Endothelial cell of umbilical vein (primary cell): ENCODE measurements at regions not wholly inside any gene's neighbourhood (a gene's known extent, or its start where the extent isn't known, plus 50 kb on each side); places are given as distances from the start of the nearest gene placed in this dataset.
"Not testable (repeated sequence)": the region's sequence is repeated elsewhere in the genome, so short reads cannot be mapped to it uniquely, and the experiment has no call there.

Source experiments
- BruUV-seq: library from RNA; stranded (reverse); fragments of 400-500 nt; replicated peaks from 2 replicates; lab custom pipeline; 2021; lab: Mats Ljungman, UMichigan
- CTCF ChIA-PET: fragments of 300-600, 350-600 bp; sonication (Branson Sonifier 250); formaldehyde crosslinking; loops from one replicate; lab custom pipeline; 2021; ENCODE audit warnings: antibody characterized with exemption, inconsistent platforms; lab: Charles Lee
- POLR2A ChIA-PET: fragments of 300-600, 350-600 bp; sonication (Branson Sonifier 250); formaldehyde crosslinking; loops from one replicate; lab custom pipeline; 2021; ENCODE audit warnings: antibody characterized with exemption, inconsistent platforms; lab: Charles Lee
- DNase-seq: peaks from one replicate; pipeline ENCODE4 v3.0.0-alpha.2; 2011; ENCODE audit warnings: low read depth, low spot score
- FAIRE-seq: peaks from 2 replicates; lab custom pipeline; 2011; peaks lifted over from hg19 to GRCh38; lab: Jason Lieb, UNC
- H2AFZ ChIP-seq: 2 replicates; pipeline ENCODE4 v1.6.0; 2012; ENCODE audit warnings: low read depth, low read length, control low read depth, inconsistent platforms
- H3K27ac ChIP-seq: 2 replicates; pipeline ENCODE4 v1.5.1; 2011; ENCODE audit warnings: low read depth, mild to moderate bottlenecking, control low read depth, low read length, moderate library complexity; ENCODE audit not compliant: insufficient read depth
- H3K27me3 ChIP-seq, 2 experiments: 2 replicates each; pipeline versions ENCODE4 v1.6.0 to v1.6.1; 2011; ENCODE audit warnings: low read length in 2 of 2, mixed read lengths in 1 of 2; ENCODE audit not compliant: control insufficient read depth in 2 of 2, insufficient read depth in 2 of 2
- H3K36me3 ChIP-seq, 2 experiments: 2 replicates in 1 of 2; 3 replicates in 1 of 2; pipeline ENCODE4 v1.5.1; 2011; ENCODE audit warnings: low read length in 2 of 2, mild to moderate bottlenecking in 1 of 2, moderate library complexity in 1 of 2; ENCODE audit not compliant: control insufficient read depth in 2 of 2, insufficient read depth in 2 of 2; ENCODE audit errors: extremely low read depth in 1 of 2
- H3K4me1 ChIP-seq: 3 replicates; pipeline ENCODE4 v1.5.1; 2011; ENCODE audit warnings: mild to moderate bottlenecking, low read length; ENCODE audit not compliant: control insufficient read depth, insufficient read depth; ENCODE audit errors: extremely low read depth
- H3K4me2 ChIP-seq: 2 replicates; pipeline ENCODE4 v1.6.1; 2011; ENCODE audit warnings: low read length, control low read depth, mixed read lengths; ENCODE audit not compliant: insufficient read depth
- H3K4me3 ChIP-seq, 3 experiments: fragments of 200-600 bp in 1 of 3; sonication (generic), shearing (Covaris generic) in 1 of 3; replicated peaks in 1 of 3; 2 replicates each; pipeline ENCODE4 v1.5.1; 2011 to 2016; ENCODE audit warnings: control low read depth in 3 of 3, low read length in 3 of 3, mild to moderate bottlenecking in 2 of 3, inconsistent platforms in 1 of 3, low read depth in 1 of 3, moderate library complexity in 1 of 3; ENCODE audit not compliant: insufficient read depth in 1 of 3
- H3K79me2 ChIP-seq: 2 replicates; pipeline ENCODE4 v1.6.0; 2012; ENCODE audit warnings: low read length, inconsistent platforms; ENCODE audit not compliant: control insufficient read depth, insufficient read depth
- H3K9ac ChIP-seq: replicated peaks from 2 replicates; pipeline ENCODE3; 2011; ENCODE audit warnings: low read length, control low read depth; ENCODE audit not compliant: insufficient read depth; ENCODE audit errors: extremely low read depth
- H3K9me1 ChIP-seq: replicated peaks from 3 replicates; pipeline ENCODE4 v1.6.0; 2011; ENCODE audit warnings: mild to moderate bottlenecking, low read length; ENCODE audit not compliant: control insufficient read depth, insufficient read depth; ENCODE audit errors: extremely low read depth
- H3K9me3 ChIP-seq: replicated peaks from 2 replicates; pipeline ENCODE4 v1.5.1; 2012; ENCODE audit warnings: low read length, inconsistent platforms; ENCODE audit not compliant: control insufficient read depth, insufficient read depth
- H4K20me1 ChIP-seq: replicated peaks from 2 replicates; pipeline ENCODE3; 2011; ENCODE audit warnings: mild to moderate bottlenecking, low read length; ENCODE audit not compliant: control insufficient read depth, insufficient read depth; ENCODE audit errors: extremely low read depth
- EZH2 ChIP-seq: IDR thresholded peaks from 2 replicates; pipeline ENCODE4 v1.6.1; 2012; ENCODE audit warnings: borderline replicate concordance, low read depth, mild to moderate bottlenecking, moderate library complexity, low read length, inconsistent platforms; ENCODE audit not compliant: severe bottlenecking
- FOS ChIP-seq: IDR thresholded peaks from 2 replicates; pipeline ENCODE4 v1.6.1; 2011; ENCODE audit warnings: mild to moderate bottlenecking, low read length, moderate library complexity, borderline replicate concordance; ENCODE audit not compliant: insufficient read depth
- GATA2 ChIP-seq: IDR thresholded peaks from 2 replicates; pipeline ENCODE4 v1.7.0; 2011; ENCODE audit warnings: low read depth, mild to moderate bottlenecking, moderate library complexity, mixed read lengths, low read length; ENCODE audit not compliant: insufficient read length, insufficient read depth
- JUN ChIP-seq: IDR thresholded peaks from 2 replicates; pipeline ENCODE4 v1.6.1; 2011; ENCODE audit warnings: borderline replicate concordance, low read depth; ENCODE audit not compliant: insufficient read length, insufficient read depth
- MYC ChIP-seq: IDR thresholded peaks from one replicate; pipeline ENCODE4 v1.6.1; 2011; ENCODE audit warnings: mild to moderate bottlenecking, low read depth, low read length
- POLR2A ChIP-seq: IDR thresholded peaks from 2 replicates; pipeline ENCODE4 v1.6.1; 2012; ENCODE audit warnings: low read depth, mild to moderate bottlenecking, control low read depth, low read length
- POLR2AphosphoS5 ChIP-seq: IDR thresholded peaks from 2 replicates; pipeline ENCODE4 v1.6.1; 2012; ENCODE audit warnings: low read depth, mild to moderate bottlenecking, control low read depth, low read length, moderate library complexity; ENCODE audit not compliant: insufficient read depth
- dilution Hi-C: fragments of 300-500 bp; cut with MboI; formaldehyde crosslinking; loops from one replicate; pipeline ENCODE4 v1.15.0; 2019; ENCODE audit warnings: low sequenced_read_pairs; ENCODE audit not compliant: extremely low pct_ligation_motif_present
- intact Hi-C: fragments of 100-400 bp; cut with micrococcal nuclease; formaldehyde crosslinking; loops from one replicate; pipeline ENCODE4 v1.10.0; 2022
- TF ChIP-seq, protein P1 (sequence below): IDR thresholded peaks from 2 replicates; pipeline ENCODE4 v1.6.1; 2011; ENCODE audit not compliant: insufficient read depth, insufficient read length
- TF ChIP-seq, protein P2 (sequence below), 2 donors: IDR thresholded peaks; 1 replicate in 1 of 2; 2 replicates in 1 of 2; pipeline ENCODE4 v1.5.1; 2011; ENCODE audit warnings: low read length in 2 of 2, mild to moderate bottlenecking in 2 of 2, moderate library complexity in 2 of 2, control low read depth in 1 of 2, inconsistent platforms in 1 of 2, low read depth in 1 of 2; ENCODE audit not compliant: insufficient read depth in 1 of 2; ENCODE audit errors: extremely low read depth in 1 of 2

DNA sequence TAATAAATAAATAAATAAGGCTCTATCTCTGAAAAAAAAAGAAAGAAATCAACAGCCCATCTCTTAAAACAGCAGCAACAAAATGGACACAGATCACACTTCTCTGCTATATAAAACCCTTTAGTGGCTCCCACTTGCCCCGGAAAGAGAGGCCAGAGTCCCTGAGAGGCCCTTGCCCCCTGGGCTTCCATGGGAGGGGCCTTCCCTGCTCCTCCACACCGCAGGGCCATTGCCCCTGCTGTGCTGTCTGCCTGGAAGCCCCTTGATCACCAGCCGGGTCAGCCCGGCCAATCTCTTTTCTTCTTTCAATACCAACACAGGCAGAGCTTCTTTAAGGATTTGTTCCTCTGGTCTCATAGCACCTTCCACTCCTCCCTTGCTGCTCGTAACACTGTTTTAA, 171.1 kb downstream of the URI1 start:
- FAIRE-seq (no peak), DNase-seq (no peak)
- TF ChIP-seq POLR2AphosphoS5 (no peak), MYC (no peak), EZH2 (no peak), GATA2 (no peak), JUN (no peak), FOS (no peak), POLR2A (no peak)
- TF ChIP-seq, protein P1, sequence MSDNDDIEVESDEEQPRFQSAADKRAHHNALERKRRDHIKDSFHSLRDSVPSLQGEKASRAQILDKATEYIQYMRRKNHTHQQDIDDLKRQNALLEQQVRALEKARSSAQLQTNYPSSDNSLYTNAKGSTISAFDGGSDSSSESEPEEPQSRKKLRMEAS = no peak
- TF ChIP-seq, protein P2, sequence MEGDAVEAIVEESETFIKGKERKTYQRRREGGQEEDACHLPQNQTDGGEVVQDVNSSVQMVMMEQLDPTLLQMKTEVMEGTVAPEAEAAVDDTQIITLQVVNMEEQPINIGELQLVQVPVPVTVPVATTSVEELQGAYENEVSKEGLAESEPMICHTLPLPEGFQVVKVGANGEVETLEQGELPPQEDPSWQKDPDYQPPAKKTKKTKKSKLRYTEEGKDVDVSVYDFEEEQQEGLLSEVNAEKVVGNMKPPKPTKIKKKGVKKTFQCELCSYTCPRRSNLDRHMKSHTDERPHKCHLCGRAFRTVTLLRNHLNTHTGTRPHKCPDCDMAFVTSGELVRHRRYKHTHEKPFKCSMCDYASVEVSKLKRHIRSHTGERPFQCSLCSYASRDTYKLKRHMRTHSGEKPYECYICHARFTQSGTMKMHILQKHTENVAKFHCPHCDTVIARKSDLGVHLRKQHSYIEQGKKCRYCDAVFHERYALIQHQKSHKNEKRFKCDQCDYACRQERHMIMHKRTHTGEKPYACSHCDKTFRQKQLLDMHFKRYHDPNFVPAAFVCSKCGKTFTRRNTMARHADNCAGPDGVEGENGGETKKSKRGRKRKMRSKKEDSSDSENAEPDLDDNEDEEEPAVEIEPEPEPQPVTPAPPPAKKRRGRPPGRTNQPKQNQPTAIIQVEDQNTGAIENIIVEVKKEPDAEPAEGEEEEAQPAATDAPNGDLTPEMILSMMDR (IDR thresholded peaks at IDR 0.05; ENCODE audit: extremely low read depth in 1 of 2, insufficient read depth in 1 of 2, low read depth in 1 of 2, low read length in 2 of 2) = no peak
- intact Hi-C loops (no loop called here), dilution Hi-C loops (no loop called here)
- H2AFZ ChIP-seq = no peak overlapping the region
- BruUV-seq = no TSS peak
- no peaks in the 10 kb centered on the region for H3K27me3 ChIP-seq
- H3K9me1 ChIP-seq = no peaks in the 10 kb centered on the region
- H4K20me1 ChIP-seq = no peaks in the 10 kb centered on the region
- H3K4me1 ChIP-seq = no peaks in the 10 kb centered on the region
- H3K79me2 ChIP-seq = no peaks in the 10 kb centered on the region
- ChIA-PET POLR2A (no interaction called here), CTCF (no interaction called here)
- no peak overlapping the region for H3K4me2 ChIP-seq
- peaks cover 2% of the 10 kb centered on the region for H3K9me3 ChIP-seq
- H3K9ac ChIP-seq = no peak overlapping the region
- no peaks in the 10 kb centered on the region for H3K36me3 ChIP-seq
- H3K27ac ChIP-seq = no peak overlapping the region
- no peak overlapping the region for H3K4me3 ChIP-seq

DNA sequence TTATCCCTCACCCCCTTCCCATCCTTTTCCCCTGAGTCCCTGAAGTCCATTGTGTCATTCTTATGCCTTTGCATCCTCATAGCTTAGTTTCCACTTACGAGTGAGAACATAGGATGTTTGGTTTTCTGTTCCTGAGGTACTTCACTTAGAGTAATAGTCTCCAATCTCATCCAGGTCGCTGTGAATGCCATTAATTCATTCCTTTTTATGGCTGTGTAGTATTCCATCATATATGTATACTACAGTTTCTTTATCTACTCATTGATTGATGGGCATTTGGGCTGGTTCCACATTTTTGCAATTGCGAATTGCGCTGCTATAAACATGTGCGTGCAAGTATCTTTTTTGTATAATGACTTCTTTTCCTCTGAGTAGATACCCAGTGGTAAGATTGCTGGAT, 172.1 kb downstream of the URI1 start:
- H3K36me3 ChIP-seq, H3K4me1 ChIP-seq, DNase-seq, intact Hi-C loops, BruUV-seq, H2AFZ ChIP-seq, CTCF ChIA-PET, H3K4me2 ChIP-seq, FAIRE-seq, H3K9ac ChIP-seq, dilution Hi-C loops, H3K27me3 ChIP-seq, H3K27ac ChIP-seq, H4K20me1 ChIP-seq, H3K9me3 ChIP-seq, POLR2A ChIA-PET, H3K9me1 ChIP-seq, H3K4me3 ChIP-seq, H3K79me2 ChIP-seq: not testable (repeated sequence)
